WERI-Rb-1 (cell line): ENCODE measurements at regions not wholly inside any gene's neighbourhood (a gene's known extent, or its start where the extent isn't known, plus 50 kb on each side); places are given as distances from the start of the nearest gene placed in this dataset.

ENCODE experiments used
- DNase-seq: peaks from one replicate; pipeline ENCODE4 v3.0.0-alpha.2; 2020
- H3K27ac ChIP-seq: fragments of 250-450 bp; sonication (Bioruptor Pico); 2 replicates; pipeline ENCODE4 v1.5.1; 2020; ENCODE audit warnings: mild to moderate bottlenecking, moderate library complexity
- H3K27me3 ChIP-seq: fragments of 250-450 bp; sonication (Bioruptor Pico); 2 replicates; pipeline ENCODE4 v1.5.1; 2021; ENCODE audit warnings: mild to moderate bottlenecking, low read depth, moderate library complexity; ENCODE audit not compliant: insufficient read depth, severe bottlenecking
- H3K36me3 ChIP-seq: fragments of 250-450 bp; sonication (Bioruptor Pico); 2 replicates; pipeline ENCODE4 v1.5.1; 2020; ENCODE audit warnings: mild to moderate bottlenecking, moderate library complexity
- H3K4me3 ChIP-seq: 2 replicates; pipeline ENCODE4 v1.5.1; 2011; ENCODE audit warnings: low read depth, mild to moderate bottlenecking, control low read depth, low read length
- H3K9me3 ChIP-seq: fragments of 250-450 bp; sonication (Bioruptor Pico); 2 replicates; pipeline ENCODE4 v1.5.1; 2021; ENCODE audit warnings: mild to moderate bottlenecking, moderate library complexity; ENCODE audit not compliant: severe bottlenecking
- CTCF ChIP-seq: IDR thresholded peaks from 2 replicates; pipeline ENCODE4 v1.5.1; 2011; ENCODE audit warnings: low read depth, mild to moderate bottlenecking, control low read depth, inconsistent platforms, low read length

GRCh38 chr4:170666909-170667308, 577.2 kb upstream of the AADAT start:
- no peak for DNase-seq
- H3K27ac ChIP-seq = no peak overlapping the region
- H3K4me3 ChIP-seq = no peak overlapping the region
- no peak for TF ChIP-seq CTCF
- H3K27me3 ChIP-seq = no peaks in the 10 kb centered on the region
- no peaks in the 10 kb centered on the region for H3K36me3 ChIP-seq
- no peaks in the 10 kb centered on the region for H3K9me3 ChIP-seq

DNA sequence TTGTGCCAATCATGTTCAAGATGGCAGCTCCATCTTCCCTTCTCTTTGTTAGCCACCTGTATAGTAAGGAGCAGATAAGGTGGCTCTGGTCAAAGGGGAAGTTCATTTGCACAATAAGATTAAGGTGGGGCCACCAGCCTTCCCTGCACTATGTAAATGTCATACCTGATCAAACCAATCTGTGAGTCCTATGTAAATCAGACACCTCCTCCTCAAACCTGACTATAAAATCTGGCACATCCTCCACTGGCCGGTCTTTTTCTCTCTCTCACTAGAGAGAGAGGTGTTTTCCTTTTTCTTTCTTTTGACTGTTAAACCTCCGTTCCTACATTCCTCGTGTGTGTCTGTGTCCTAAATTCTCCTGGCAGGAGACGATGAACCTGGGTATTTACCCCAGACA, 572.5 kb upstream of the AADAT start:
- Histone ChIP-seq H3K27me3 (no peaks in the 10 kb centered on the region), H3K27ac (no peak overlapping the region), H3K9me3 (no peaks in the 10 kb centered on the region), H3K36me3 (no peaks in the 10 kb centered on the region), H3K4me3 (no peak overlapping the region)
- TF ChIP-seq CTCF = no peak
- DNase-seq = no peak

- no peak overlapping the region for H3K4me3 ChIP-seq
- no peaks in the 10 kb centered on the region for H3K36me3 ChIP-seq
- TF ChIP-seq CTCF = no peak
- no peaks in the 10 kb centered on the region for H3K9me3 ChIP-seq
- H3K27ac ChIP-seq = no peak overlapping the region
- H3K27me3 ChIP-seq = no peaks in the 10 kb centered on the region
- no peak for DNase-seq
Observed at GRCh38 chr4:170657761-170658160, 568.0 kb upstream of the AADAT start.

GRCh38 chr4:170656506-170656905, 566.8 kb upstream of the AADAT start:
- no peak for TF ChIP-seq CTCF
- DNase-seq = no peak
- H3K9me3 ChIP-seq = no peaks in the 10 kb centered on the region
- H3K36me3 ChIP-seq = no peaks in the 10 kb centered on the region
- no peak overlapping the region for H3K27ac ChIP-seq
- H3K27me3 ChIP-seq = no peaks in the 10 kb centered on the region
- no peak overlapping the region for H3K4me3 ChIP-seq

GRCh38 chr4:170652571-170652970, 562.8 kb upstream of the AADAT start:
- H3K36me3 ChIP-seq = no peaks in the 10 kb centered on the region
- no peaks in the 10 kb centered on the region for H3K27me3 ChIP-seq

More at GRCh38 chr4:170652571-170652970, 562.8 kb upstream of the AADAT start:
- H3K9me3 ChIP-seq = no peaks in the 10 kb centered on the region
- no peak for TF ChIP-seq CTCF
- H3K4me3 ChIP-seq = no peak overlapping the region
- DNase-seq = no peak
- H3K27ac ChIP-seq = no peak overlapping the region
